ENCODE measurements at regions not wholly inside any gene's neighbourhood (a gene's known extent, or its start where the extent isn't known, plus 50 kb on each side); places are given as distances from the start of the nearest gene placed in this dataset.

- intact Hi-C loops (cut with DNase I): no loop called here
- WGBS, 2 donors: 87 to 91% methylated on average over 8 of the region's 8 CpGs
- no peak for ATAC-seq
- no peak overlapping the region for H3K27ac ChIP-seq
- FAIRE-seq: no peak
- no peaks in the 10 kb centered on the region for H3K4me1 ChIP-seq
- no peak for DNase-seq
- H3K27me3 ChIP-seq: no peaks in the 10 kb centered on the region
- no peaks in the 10 kb centered on the region for H3K9me3 ChIP-seq
- no peaks in the 10 kb centered on the region for H3K36me3 ChIP-seq
- TF ChIP-seq, protein P1, sequence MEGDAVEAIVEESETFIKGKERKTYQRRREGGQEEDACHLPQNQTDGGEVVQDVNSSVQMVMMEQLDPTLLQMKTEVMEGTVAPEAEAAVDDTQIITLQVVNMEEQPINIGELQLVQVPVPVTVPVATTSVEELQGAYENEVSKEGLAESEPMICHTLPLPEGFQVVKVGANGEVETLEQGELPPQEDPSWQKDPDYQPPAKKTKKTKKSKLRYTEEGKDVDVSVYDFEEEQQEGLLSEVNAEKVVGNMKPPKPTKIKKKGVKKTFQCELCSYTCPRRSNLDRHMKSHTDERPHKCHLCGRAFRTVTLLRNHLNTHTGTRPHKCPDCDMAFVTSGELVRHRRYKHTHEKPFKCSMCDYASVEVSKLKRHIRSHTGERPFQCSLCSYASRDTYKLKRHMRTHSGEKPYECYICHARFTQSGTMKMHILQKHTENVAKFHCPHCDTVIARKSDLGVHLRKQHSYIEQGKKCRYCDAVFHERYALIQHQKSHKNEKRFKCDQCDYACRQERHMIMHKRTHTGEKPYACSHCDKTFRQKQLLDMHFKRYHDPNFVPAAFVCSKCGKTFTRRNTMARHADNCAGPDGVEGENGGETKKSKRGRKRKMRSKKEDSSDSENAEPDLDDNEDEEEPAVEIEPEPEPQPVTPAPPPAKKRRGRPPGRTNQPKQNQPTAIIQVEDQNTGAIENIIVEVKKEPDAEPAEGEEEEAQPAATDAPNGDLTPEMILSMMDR (IDR thresholded peaks at IDR 0.05): no peak
- H3K4me3 ChIP-seq: no peak overlapping the region
Observed at GRCh38 chr15:70246623-70247220, 149.0 kb upstream of the TLE3 start.

DNA sequence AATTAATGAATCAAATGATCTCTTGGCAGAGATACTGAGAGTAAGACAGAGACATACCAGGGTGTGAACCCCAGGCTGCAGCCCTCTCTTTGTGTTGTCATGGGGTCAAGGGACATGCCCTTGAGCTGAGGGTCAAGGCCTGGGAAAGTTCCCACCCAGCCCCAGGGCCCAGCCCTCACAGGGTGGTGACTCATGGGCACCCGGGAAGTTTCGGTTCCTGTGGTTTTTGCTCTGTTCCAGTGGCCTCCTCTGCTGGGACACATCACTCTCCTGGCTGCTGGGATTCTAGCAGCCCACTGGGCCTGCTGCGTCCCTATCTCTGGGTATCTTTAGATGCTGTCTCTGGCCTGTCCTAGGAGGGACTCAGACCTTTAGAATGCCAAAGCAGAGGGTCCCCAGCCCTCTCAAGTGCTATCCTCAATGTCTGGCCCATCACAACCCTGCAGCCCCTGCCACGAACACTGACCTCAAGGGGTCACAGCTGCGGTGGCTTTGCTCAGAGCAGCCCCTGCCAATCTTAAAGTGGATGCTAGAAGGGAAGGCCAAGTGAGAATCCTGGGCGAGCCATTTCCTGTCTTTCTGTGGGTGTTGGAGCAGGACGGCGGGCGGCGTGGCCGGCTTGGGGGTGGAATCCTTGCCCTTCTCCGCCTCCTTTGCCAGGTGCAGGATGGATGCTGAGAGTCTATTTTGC, 148.4 kb upstream of the TLE3 start:
- FAIRE-seq (no peak), ATAC-seq (peak in 3 of 4 donors; percentile 26 to 85 (median 64)), DNase-seq (peak in 2 of 6 donors; percentile 33 to 39)
- H3K36me3 ChIP-seq: no peaks in the 10 kb centered on the region
- H3K4me1 ChIP-seq: no peaks in the 10 kb centered on the region
- H3K4me3 ChIP-seq: no peak overlapping the region
- intact Hi-C loops (cut with DNase I): no loop called here
- H3K9me3 ChIP-seq: no peaks in the 10 kb centered on the region
- TF ChIP-seq, protein P1 (IDR thresholded peaks at IDR 0.05): no peak
- no peaks in the 10 kb centered on the region for H3K27me3 ChIP-seq
- H3K27ac ChIP-seq: no peak overlapping the region
- WGBS, 2 donors: 91 to 93% methylated on average over 12 of the region's 12 CpGs

DNA sequence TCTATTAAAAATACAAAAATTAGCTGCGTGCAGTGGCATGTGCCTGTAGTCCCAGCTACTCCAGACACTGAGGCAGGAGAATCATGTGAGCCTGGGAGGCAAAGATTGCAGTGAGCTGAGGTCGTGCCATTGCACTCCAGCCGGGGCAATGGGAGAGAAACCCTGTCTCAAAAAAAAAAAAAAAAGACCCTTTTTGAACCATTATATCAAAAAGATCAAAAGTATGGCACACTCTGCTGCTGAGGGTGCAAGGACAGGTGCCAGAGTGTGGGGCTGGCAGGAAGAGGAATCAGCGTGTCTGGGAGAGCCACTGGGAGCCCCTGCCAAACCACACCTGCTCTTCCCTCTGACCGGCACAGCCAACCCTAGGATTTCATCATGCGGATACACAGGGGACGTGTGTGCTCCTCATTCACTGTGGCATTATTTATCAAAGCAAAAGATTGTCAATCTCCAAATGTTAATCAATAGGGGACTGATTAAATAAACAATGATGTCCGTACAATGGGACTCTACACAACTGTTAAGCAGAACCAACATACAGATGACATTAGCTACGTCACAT, 147.3 kb upstream of the TLE3 start:
- no peak for DNase-seq
- Histone ChIP-seq H3K27me3 (no peaks in the 10 kb centered on the region), H3K27ac (no peak overlapping the region), H3K36me3 (no peaks in the 10 kb centered on the region), H3K4me3 (no peak overlapping the region), H3K9me3 (no peaks in the 10 kb centered on the region), H3K4me1 (no peaks in the 10 kb centered on the region)
- TF ChIP-seq, protein P1 (IDR thresholded peaks at IDR 0.05): no peak
- 84 to 91% methylated on average over 9 of the region's 9 CpGs for WGBS, 2 donors
- intact Hi-C loops (cut with DNase I): no loop called here
- ATAC-seq: no peak
- FAIRE-seq: no peak

DNA sequence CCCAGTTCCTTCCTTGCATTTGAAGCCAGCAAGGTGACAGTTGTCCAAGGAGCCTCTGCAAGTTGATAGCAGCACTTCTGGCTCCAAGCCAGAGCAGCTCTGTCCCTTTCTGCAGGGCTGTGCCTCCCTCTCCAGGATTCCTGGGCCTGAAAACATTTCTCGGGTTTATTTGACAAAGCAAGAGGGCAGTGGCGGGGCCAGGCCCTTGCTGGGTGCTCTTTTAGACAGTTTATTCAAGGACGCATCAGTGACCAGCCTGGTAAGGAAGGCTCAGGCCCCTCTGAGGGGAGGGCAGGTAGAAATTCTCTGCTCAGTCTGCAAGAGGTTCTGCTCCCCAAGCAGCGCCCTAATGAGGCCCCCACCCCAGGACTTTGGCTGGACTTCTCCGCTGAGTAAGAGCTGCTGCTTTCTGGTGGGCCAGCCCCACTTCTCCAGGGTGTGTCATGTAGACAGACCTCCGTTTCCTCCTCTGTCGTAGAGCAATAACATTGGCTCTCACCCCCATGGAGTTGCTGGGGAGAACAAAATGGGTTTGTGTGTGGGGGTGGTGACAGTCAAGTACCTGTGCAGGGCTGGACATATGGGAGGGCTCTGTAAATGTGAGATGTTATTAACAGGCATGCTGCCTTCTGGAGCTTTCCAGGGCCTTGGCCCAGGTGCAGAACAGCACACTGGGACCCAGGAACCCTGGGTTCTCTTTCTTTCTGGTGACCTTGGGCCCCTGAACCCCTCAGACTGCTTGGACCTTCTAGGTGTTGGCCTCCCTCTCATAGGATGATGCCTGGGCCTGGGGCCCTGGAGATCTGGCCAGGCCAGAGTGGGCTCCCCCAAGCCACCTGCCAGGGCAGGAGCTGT, 146.2 kb upstream of the TLE3 start:
- 88 to 89% methylated on average over 7 of the region's 7 CpGs for WGBS, 2 donors
- FAIRE-seq: no peak
- Histone ChIP-seq H3K9me3 (no peaks in the 10 kb centered on the region), H3K27ac (no peak overlapping the region), H3K4me1 (no peaks in the 10 kb centered on the region), H3K27me3 (no peaks in the 10 kb centered on the region), H3K4me3 (no peak overlapping the region), H3K36me3 (no peaks in the 10 kb centered on the region)
- intact Hi-C loops (cut with DNase I): no loop called here
- TF ChIP-seq, protein P1 (IDR thresholded peaks at IDR 0.05): no peak
- no peak for ATAC-seq
- DNase-seq: no peak
